Stomach (tissue), 4 donors: ENCODE measurements at regions not wholly inside any gene's neighbourhood (a gene's known extent, or its start where the extent isn't known, plus 50 kb on each side); places are given as distances from the start of the nearest gene placed in this dataset.

Source experiments
- EP300 ChIP-seq: sonication (generic); formaldehyde crosslinking; IDR thresholded peaks from one replicate; pipeline ENCODE4 v1.6.1; 2017; ENCODE audit warnings: antibody characterized with exemption
- POLR2A ChIP-seq, 4 donors: fragments of 450-650 bp; IDR thresholded peaks; one replicate each; pipeline ENCODE4 v1.6.1; 2016; ENCODE audit warnings: antibody characterized with exemption in 4 of 4, control low read depth in 2 of 4, mild to moderate bottlenecking in 1 of 4, moderate library complexity in 1 of 4
- POLR2AphosphoS5 ChIP-seq, 3 donors: sonication (generic); formaldehyde crosslinking; IDR thresholded peaks; one replicate each; pipeline ENCODE4 v1.6.1; 2016; ENCODE audit warnings: antibody characterized with exemption in 3 of 3

DNA sequence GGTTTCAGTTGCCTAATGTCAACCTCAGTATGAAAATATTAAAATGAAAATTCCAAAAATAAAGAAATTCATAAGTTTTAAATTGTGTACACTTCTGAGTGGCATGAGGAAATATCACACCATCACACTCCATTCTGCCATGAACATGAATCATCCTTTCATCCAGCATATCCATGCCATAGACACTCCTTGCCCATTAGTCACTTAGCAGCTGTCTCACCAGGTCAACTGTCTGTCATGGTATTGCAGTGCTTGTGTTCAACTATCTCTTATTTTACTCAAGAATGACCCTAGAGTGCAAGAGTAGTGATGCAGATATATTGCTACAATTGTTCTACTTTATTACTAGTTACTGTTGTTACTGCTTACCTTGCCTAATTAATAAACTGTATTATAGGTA lies 712.4 kb downstream of the EPHA7 start:
- no peak for TF ChIP-seq EP300
- no peak for TF ChIP-seq POLR2AphosphoS5 (IDR thresholded peaks at IDR 0.05)
- no peak for TF ChIP-seq POLR2A (IDR thresholded peaks at IDR 0.05)
